A673 (cell line): ENCODE measurements at regions not wholly inside any gene's neighbourhood (a gene's known extent, or its start where the extent isn't known, plus 50 kb on each side); places are given as distances from the start of the nearest gene placed in this dataset.

ENCODE experiments used
- CTCF ChIP-seq: fragments of 300-800, 200-600 bp; sonication (generic); conservative IDR thresholded peaks from 2 replicates; pipeline ENCODE4 v1.5.1; 2017; ENCODE audit warnings: low read depth, mild to moderate bottlenecking, antibody characterized with exemption, low read length, moderate library complexity, mixed read lengths
- EZH2 ChIP-seq: fragments of 200-600 bp; sonication (generic); IDR thresholded peaks from 2 replicates; pipeline ENCODE4 v1.6.1; 2017; ENCODE audit warnings: borderline replicate concordance, low read depth, mild to moderate bottlenecking, mixed read lengths, antibody characterized with exemption, low read length; ENCODE audit not compliant: poor library complexity, severe bottlenecking

- TF ChIP-seq CTCF (no peak), EZH2 (no peak)
These were observed 93.1 kb upstream of the PDE1C start for GRCh38 chr7:32163141-32163806.
